ENCODE measurements at regions not wholly inside any gene's neighbourhood (a gene's known extent, or its start where the extent isn't known, plus 50 kb on each side); places are given as distances from the start of the nearest gene placed in this dataset.

DNA sequence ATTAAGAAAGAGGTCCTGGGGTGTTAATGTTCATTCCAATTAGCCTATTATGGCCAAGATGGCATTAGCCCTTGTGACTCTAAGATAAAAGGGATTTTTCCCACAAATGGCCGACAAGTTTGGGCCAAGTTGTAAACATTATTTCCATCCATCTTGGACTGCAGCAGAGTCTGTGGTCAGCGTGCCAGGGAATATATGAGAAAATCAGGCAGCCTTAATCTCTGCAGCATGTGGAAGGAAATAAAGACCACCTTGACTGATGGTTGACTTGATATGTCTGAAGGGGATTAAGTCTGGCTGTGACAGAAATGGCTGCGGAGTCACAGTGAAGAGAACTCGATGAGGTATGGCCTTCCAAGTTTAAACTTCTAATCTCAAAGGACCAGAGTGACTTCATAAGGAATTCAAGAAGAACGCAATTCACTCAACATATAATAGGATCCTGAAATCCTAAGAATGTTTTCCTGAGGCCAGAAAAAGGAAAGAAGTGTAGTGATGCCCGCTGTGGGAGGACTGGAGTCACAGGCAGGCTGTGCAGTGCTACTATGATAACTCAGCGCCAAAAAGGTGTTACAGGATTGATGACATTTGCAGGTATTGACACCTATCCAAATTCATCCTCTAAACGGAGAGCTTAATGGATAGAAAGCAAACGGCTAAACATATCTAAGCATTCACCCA is 287.1 kb downstream of the SEC61B start:
- TF ChIP-seq, protein P1, sequence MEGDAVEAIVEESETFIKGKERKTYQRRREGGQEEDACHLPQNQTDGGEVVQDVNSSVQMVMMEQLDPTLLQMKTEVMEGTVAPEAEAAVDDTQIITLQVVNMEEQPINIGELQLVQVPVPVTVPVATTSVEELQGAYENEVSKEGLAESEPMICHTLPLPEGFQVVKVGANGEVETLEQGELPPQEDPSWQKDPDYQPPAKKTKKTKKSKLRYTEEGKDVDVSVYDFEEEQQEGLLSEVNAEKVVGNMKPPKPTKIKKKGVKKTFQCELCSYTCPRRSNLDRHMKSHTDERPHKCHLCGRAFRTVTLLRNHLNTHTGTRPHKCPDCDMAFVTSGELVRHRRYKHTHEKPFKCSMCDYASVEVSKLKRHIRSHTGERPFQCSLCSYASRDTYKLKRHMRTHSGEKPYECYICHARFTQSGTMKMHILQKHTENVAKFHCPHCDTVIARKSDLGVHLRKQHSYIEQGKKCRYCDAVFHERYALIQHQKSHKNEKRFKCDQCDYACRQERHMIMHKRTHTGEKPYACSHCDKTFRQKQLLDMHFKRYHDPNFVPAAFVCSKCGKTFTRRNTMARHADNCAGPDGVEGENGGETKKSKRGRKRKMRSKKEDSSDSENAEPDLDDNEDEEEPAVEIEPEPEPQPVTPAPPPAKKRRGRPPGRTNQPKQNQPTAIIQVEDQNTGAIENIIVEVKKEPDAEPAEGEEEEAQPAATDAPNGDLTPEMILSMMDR (IDR thresholded peaks at IDR 0.05) = no peak
- Mint-ChIP-seq H3K27ac (no peak overlapping the region), H3K9me3 (no peaks in the 10 kb centered on the region), H3K27me3 (no peaks in the 10 kb centered on the region), H3K4me3 (no peak overlapping the region), H3K4me1 (ENCODE audit: low read depth) (no peaks in the 10 kb centered on the region), H3K36me3 (ENCODE audit: low read depth) (no peaks in the 10 kb centered on the region)
- Histone ChIP-seq H3K4me1 (ENCODE audit: insufficient read depth, low read length) (no peaks in the 10 kb centered on the region), H3K27ac (ENCODE audit: low read depth in 1 of 2, low read length in 2 of 2) (no peak overlapping the region), H3K36me3 (ENCODE audit: insufficient read depth, low read length) (no peaks in the 10 kb centered on the region), H3K4me3 (ENCODE audit: low read length) (no peak overlapping the region), H3K27me3 (ENCODE audit: control insufficient read depth in 1 of 2, insufficient read depth in 2 of 2, low read length in 2 of 2) (no peaks in the 10 kb centered on the region), H3K9me3 (ENCODE audit: control insufficient read depth in 1 of 2, insufficient read depth in 1 of 2, low read length in 2 of 2) (no peaks in the 10 kb centered on the region)
- POLR2A ChIA-PET = no interaction called here
- CTCF ChIA-PET = no interaction called here
- intact Hi-C loops (cut with DNase I, micrococcal nuclease) = no loop called here
- DNase-seq (no peak), ATAC-seq (ENCODE audit: poor library complexity) (no peak)

DNA sequence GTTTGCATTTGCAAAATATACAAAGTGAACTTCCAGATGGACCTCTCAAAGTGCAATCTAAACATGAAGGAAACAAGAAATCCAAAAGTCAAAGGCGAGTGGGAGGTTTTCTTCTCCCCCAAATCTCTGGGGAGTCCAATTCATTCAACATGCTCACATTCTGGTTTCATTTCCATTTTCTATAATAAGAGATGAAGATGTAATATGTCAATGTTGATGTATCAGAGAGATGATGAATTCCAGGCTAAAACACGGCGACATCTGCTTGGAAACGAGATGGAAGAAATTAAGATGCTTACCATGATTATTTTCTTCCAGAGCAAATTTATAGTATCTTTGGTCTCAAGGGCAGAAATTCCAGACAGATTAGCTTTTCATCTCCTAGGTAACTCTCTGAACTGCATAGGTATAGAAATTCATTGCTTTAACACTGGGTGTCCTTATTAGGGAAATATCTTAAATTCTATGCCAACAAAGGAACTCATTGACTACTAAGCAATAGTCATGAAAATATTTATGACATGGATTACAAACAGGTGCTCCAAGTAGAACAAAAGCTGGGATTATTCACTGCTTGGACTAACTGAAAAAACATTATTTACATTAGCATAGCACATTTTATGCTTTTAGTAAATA is 287.9 kb downstream of the SEC61B start:
- ChIA-PET CTCF (no interaction called here), POLR2A (no interaction called here)
- Histone ChIP-seq H3K36me3 (ENCODE audit: insufficient read depth, low read length) (no peaks in the 10 kb centered on the region), H3K27ac (ENCODE audit: low read depth in 1 of 2, low read length in 2 of 2) (no peak overlapping the region), H3K9me3 (ENCODE audit: control insufficient read depth in 1 of 2, insufficient read depth in 1 of 2, low read length in 2 of 2) (no peaks in the 10 kb centered on the region), H3K4me3 (ENCODE audit: low read length) (no peak overlapping the region), H3K4me1 (ENCODE audit: insufficient read depth, low read length) (no peaks in the 10 kb centered on the region), H3K27me3 (ENCODE audit: control insufficient read depth in 1 of 2, insufficient read depth in 2 of 2, low read length in 2 of 2) (no peaks in the 10 kb centered on the region)
- DNase-seq (no peak), ATAC-seq (ENCODE audit: poor library complexity) (no peak)
- TF ChIP-seq, protein P1 (IDR thresholded peaks at IDR 0.05) = no peak
- Mint-ChIP-seq H3K9me3 (no peaks in the 10 kb centered on the region), H3K4me3 (no peak overlapping the region), H3K27ac (no peak overlapping the region), H3K4me1 (ENCODE audit: low read depth) (no peaks in the 10 kb centered on the region), H3K27me3 (no peaks in the 10 kb centered on the region), H3K36me3 (ENCODE audit: low read depth) (no peaks in the 10 kb centered on the region)
- intact Hi-C loops (cut with DNase I, micrococcal nuclease) = no loop called here

DNA sequence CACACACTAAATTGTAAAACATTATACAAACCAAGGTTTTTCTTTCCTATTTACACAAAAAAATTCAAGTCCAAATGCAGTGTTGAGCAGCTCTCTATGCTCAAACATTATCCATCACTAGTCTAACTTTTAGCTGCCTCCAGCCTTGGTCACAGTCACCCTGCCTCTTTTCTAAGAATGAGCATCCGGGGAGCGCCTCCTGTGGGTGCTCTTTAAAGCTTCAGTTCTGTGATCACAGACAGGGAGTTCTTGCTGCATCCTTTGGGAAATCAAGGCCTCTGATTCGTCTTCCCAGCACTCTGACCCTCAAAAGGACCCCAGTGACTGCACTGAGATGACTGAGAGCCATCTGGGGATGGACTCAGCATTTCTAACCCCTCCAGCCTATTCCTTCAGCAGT is 289.6 kb downstream of the SEC61B start:
- no peak overlapping the region for H3K4me3 Mint-ChIP-seq
- no peaks in the 10 kb centered on the region for H3K27me3 Mint-ChIP-seq
- POLR2A ChIA-PET = no interaction called here
- H3K27ac ChIP-seq (ENCODE audit: low read depth in 1 of 2, low read length in 2 of 2) = no peak overlapping the region
- H3K27me3 ChIP-seq (ENCODE audit: control insufficient read depth in 1 of 2, insufficient read depth in 2 of 2, low read length in 2 of 2) = no peaks in the 10 kb centered on the region
- H3K36me3 ChIP-seq (ENCODE audit: insufficient read depth, low read length) = no peaks in the 10 kb centered on the region
- CTCF ChIA-PET = no interaction called here
- TF ChIP-seq, protein P1 (IDR thresholded peaks at IDR 0.05) = no peak
- H3K4me3 ChIP-seq (ENCODE audit: low read length) = no peak overlapping the region
- H3K27ac Mint-ChIP-seq = no peak overlapping the region
- H3K36me3 Mint-ChIP-seq (ENCODE audit: low read depth) = no peaks in the 10 kb centered on the region
- H3K4me1 ChIP-seq (ENCODE audit: insufficient read depth, low read length) = no peaks in the 10 kb centered on the region
- ATAC-seq (ENCODE audit: poor library complexity) = no peak
- no peaks in the 10 kb centered on the region for H3K9me3 Mint-ChIP-seq
- no peaks in the 10 kb centered on the region for H3K9me3 ChIP-seq (ENCODE audit: control insufficient read depth in 1 of 2, insufficient read depth in 1 of 2, low read length in 2 of 2)
- no peak for DNase-seq
- no peaks in the 10 kb centered on the region for H3K4me1 Mint-ChIP-seq (ENCODE audit: low read depth)
- intact Hi-C loops (cut with DNase I, micrococcal nuclease) = no loop called here

Data from CD4-positive, alpha-beta T cell (primary cell).